HepG2 (cell line): ENCODE measurements at regions not wholly inside any gene's neighbourhood (a gene's known extent, or its start where the extent isn't known, plus 50 kb on each side); places are given as distances from the start of the nearest gene placed in this dataset.
A peak's percentile ranks its signal among the peaks of the same experiment; 100 is the strongest.

Experiments used
- ATAD3A ChIP-seq: sonication (generic); formaldehyde crosslinking; IDR thresholded peaks from 2 replicates; pipeline ENCODE4 v1.4.0; 2020; ENCODE audit warnings: missing genetic modification reagents
- BATF2 ChIP-seq: sonication (generic); formaldehyde crosslinking; IDR thresholded peaks from 2 replicates; pipeline ENCODE4 v1.8.0; 2022; ENCODE audit warnings: mild to moderate bottlenecking, missing genetic modification reagents, moderate library complexity
- HHEX ChIP-seq: IDR thresholded peaks from 2 replicates; pipeline ENCODE4 v1.6.1; 2016; ENCODE audit warnings: control low read depth
- MAF1 ChIP-seq: sonication (generic); formaldehyde crosslinking; IDR thresholded peaks from 2 replicates; pipeline ENCODE4 v1.5.0; 2020; ENCODE audit warnings: missing genetic modification reagents, borderline replicate concordance
- PBX3 ChIP-seq: sonication (generic); formaldehyde crosslinking; IDR thresholded peaks from 2 replicates; pipeline ENCODE4 v1.8.1; 2023; ENCODE audit warnings: missing genetic modification reagents, inconsistent platforms, borderline replicate concordance
- SETDB1 ChIP-seq: sonication (generic); formaldehyde crosslinking; IDR thresholded peaks from 2 replicates; pipeline ENCODE4 v1.5.1; 2020; ENCODE audit warnings: missing genetic modification reagents, mild to moderate bottlenecking, borderline replicate concordance
- THAP8 ChIP-seq: sonication (generic); formaldehyde crosslinking; IDR thresholded peaks from 2 replicates; pipeline ENCODE4 v1.5.1; 2020; ENCODE audit warnings: missing genetic modification reagents, mild to moderate bottlenecking, borderline replicate concordance
- TMF1 ChIP-seq: sonication (generic); formaldehyde crosslinking; IDR thresholded peaks from 2 replicates; pipeline ENCODE4 v1.8.1; 2022; ENCODE audit warnings: low read depth, missing genetic modification reagents
- ZBTB3 ChIP-seq: sonication (generic); formaldehyde crosslinking; IDR thresholded peaks from 2 replicates; pipeline ENCODE4 v1.4.0; 2020; ENCODE audit warnings: low read depth, mild to moderate bottlenecking, moderate library complexity, missing genetic modification reagents, borderline replicate concordance
- ZBTB43 ChIP-seq: sonication (generic); formaldehyde crosslinking; conservative IDR thresholded peaks from 2 replicates; pipeline ENCODE4 v1.4.0; 2020; ENCODE audit warnings: missing genetic modification reagents
- ZNF205 ChIP-seq: IDR thresholded peaks from 2 replicates; pipeline ENCODE4 v1.6.1; 2018; ENCODE audit warnings: missing biosample characterization, missing genetic modification reagents
- ZNF253 ChIP-seq: sonication (generic); formaldehyde crosslinking; IDR thresholded peaks from 2 replicates; pipeline ENCODE4 v1.8.0; 2022; ENCODE audit warnings: mild to moderate bottlenecking, missing genetic modification reagents, borderline replicate concordance
- ZNF567 ChIP-seq: sonication (generic); formaldehyde crosslinking; IDR thresholded peaks from 2 replicates; pipeline ENCODE4 v1.8.1; 2023; ENCODE audit warnings: mild to moderate bottlenecking, missing genetic modification reagents, borderline replicate concordance
- ZNF577 ChIP-seq: sonication (generic); formaldehyde crosslinking; IDR thresholded peaks from 2 replicates; pipeline ENCODE4 v1.4.0; 2020; ENCODE audit warnings: mild to moderate bottlenecking, low read depth, missing genetic modification reagents, borderline replicate concordance
- ZNF609 ChIP-seq: sonication (generic); formaldehyde crosslinking; IDR thresholded peaks from 2 replicates; pipeline ENCODE4 v1.4.0; 2020; ENCODE audit warnings: mild to moderate bottlenecking, missing genetic modification reagents, borderline replicate concordance
- ZNF776 ChIP-seq: sonication (generic); formaldehyde crosslinking; IDR thresholded peaks from 2 replicates; pipeline ENCODE4 v1.4.0; 2020; ENCODE audit warnings: mild to moderate bottlenecking, missing genetic modification reagents
- ZSCAN9 ChIP-seq: IDR thresholded peaks from 2 replicates; pipeline ENCODE4 v1.6.1; 2016; ENCODE audit warnings: borderline replicate concordance

GRCh38 chr2:42926434-42927333 is 134.3 kb upstream of the HAAO start (continued):
- TF ChIP-seq ZNF609 (CRISPR knock-in tag): no peak
- TF ChIP-seq ZNF567 (CRISPR knock-in tag): 0 out of 2 replicates have a peak, but pooled peaks have one; percentile 1
- no peak for TF ChIP-seq ATAD3A (CRISPR knock-in tag)
- TF ChIP-seq SETDB1: no peak
- TF ChIP-seq THAP8 (CRISPR knock-in tag): no peak
- TF ChIP-seq ZNF253 (CRISPR knock-in tag): 0 out of 2 replicates have a peak, but pooled peaks have one; percentile 54
- no peak for TF ChIP-seq ZBTB3 (CRISPR knock-in tag)
- TF ChIP-seq PBX3 (CRISPR knock-in tag): no peak
- TF ChIP-seq MAF1: no peak
- TF ChIP-seq ZBTB43 (CRISPR knock-in tag): peak; percentile 82
- TF ChIP-seq ZNF205 (CRISPR knock-in tag): 0 out of 2 replicates have a peak, but pooled peaks have one; percentile 72
- TF ChIP-seq BATF2 (CRISPR knock-in tag): no peak
- peak; percentile 30; the same call in 1 of the 2 replicates for TF ChIP-seq ZSCAN9 (CRISPR knock-in tag)
- no peak for TF ChIP-seq ZNF776 (CRISPR knock-in tag)
- TF ChIP-seq ZNF577: no peak
- TF ChIP-seq TMF1 (CRISPR knock-in tag): no peak
- no peak for TF ChIP-seq HHEX (CRISPR knock-in tag)
